GM23338 (cell line): ENCODE measurements at regions not wholly inside any gene's neighbourhood (a gene's known extent, or its start where the extent isn't known, plus 50 kb on each side); places are given as distances from the start of the nearest gene placed in this dataset.

Experiments
- ATAC-seq: fragments of 200-7000 bp; cut with Tn5 transposase; 3 replicates; pipeline ENCODE4 v1.9.1; 2020
- DNase-seq: peaks from one replicate; pipeline ENCODE4 v3.0.0-alpha.2; 2015; ENCODE audit warnings: low spot score
- H2AFZ ChIP-seq: fragments of 200-600 bp; sonication (generic); 2 replicates; pipeline ENCODE4 v1.8.0; 2016; ENCODE audit warnings: antibody characterized with exemption, mild to moderate bottlenecking, moderate library complexity
- H3F3A ChIP-seq: fragments of 200-600 bp; sonication (generic); replicated peaks from 2 replicates; pipeline ENCODE4 v1.8.0; 2017; ENCODE audit warnings: antibody characterized with exemption, mixed run types, low read depth
- H3K27ac ChIP-seq: fragments of 200-600 bp; sonication (generic); 2 replicates; pipeline ENCODE4 v1.6.1; 2016; ENCODE audit warnings: low read depth
- H3K27me3 ChIP-seq: fragments of 200-600 bp; sonication (generic); 2 replicates; pipeline ENCODE4 v1.8.0; 2016; ENCODE audit warnings: mild to moderate bottlenecking, mixed run types, moderate library complexity; ENCODE audit not compliant: insufficient read depth
- H3K36me3 ChIP-seq: fragments of 200-600 bp; sonication (generic); 2 replicates; pipeline ENCODE4 v1.8.0; 2016; ENCODE audit warnings: mild to moderate bottlenecking; ENCODE audit not compliant: insufficient read depth
- H3K4me1 ChIP-seq: fragments of 200-600 bp; sonication (generic); 2 replicates; pipeline ENCODE4 v1.8.0; 2016; ENCODE audit warnings: mild to moderate bottlenecking, moderate library complexity; ENCODE audit not compliant: insufficient read depth
- H3K4me2 ChIP-seq: fragments of 200-600 bp; sonication (generic); 2 replicates; pipeline ENCODE4 v1.7.1; 2017; ENCODE audit warnings: mixed run types
- H3K4me3 ChIP-seq: fragments of 200-600 bp; sonication (generic); 2 replicates; pipeline ENCODE4 v1.6.1; 2016; ENCODE audit warnings: mixed run types
- H3K79me2 ChIP-seq: fragments of 200-600 bp; sonication (generic); replicated peaks from 2 replicates; pipeline ENCODE4 v1.8.0; 2017; ENCODE audit warnings: mild to moderate bottlenecking; ENCODE audit not compliant: insufficient read depth
- H3K9me2 ChIP-seq: fragments of 200-600 bp; sonication (generic); 2 replicates; pipeline ENCODE4 v1.8.0; 2017; ENCODE audit not compliant: insufficient read depth
- H4K20me1 ChIP-seq: fragments of 200-600 bp; sonication (generic); replicated peaks from 2 replicates; pipeline ENCODE4 v1.8.0; 2017; ENCODE audit warnings: mild to moderate bottlenecking; ENCODE audit not compliant: insufficient read depth
- H3K27ac Mint-ChIP-seq: 2 replicates; pipeline ENCODE4 v1.8.0; 2020; ENCODE audit warnings: inconsistent platforms, mild to moderate bottlenecking, moderate library complexity, mixed read lengths
- H3K27me3 Mint-ChIP-seq: 3 replicates; pipeline ENCODE4 v1.8.0; 2022; ENCODE audit warnings: low read depth, mild to moderate bottlenecking, moderate library complexity, mixed read lengths, inconsistent platforms; ENCODE audit not compliant: insufficient read depth, poor library complexity
- H3K36me3 Mint-ChIP-seq: 3 replicates; pipeline ENCODE4 v1.8.0; 2021; ENCODE audit warnings: low read depth, mild to moderate bottlenecking, inconsistent platforms, moderate library complexity, mixed read lengths
- H3K4me1 Mint-ChIP-seq: 3 replicates; pipeline ENCODE4 v1.8.0; 2020; ENCODE audit warnings: mild to moderate bottlenecking, inconsistent platforms, mixed read lengths
- H3K4me3 Mint-ChIP-seq: 3 replicates; pipeline ENCODE4 v1.8.0; 2021; ENCODE audit warnings: moderate library complexity, mild to moderate bottlenecking, inconsistent platforms, mixed read lengths
- H3K9me3 Mint-ChIP-seq: 3 replicates; pipeline ENCODE4 v1.8.0; 2020; ENCODE audit warnings: moderate library complexity, mild to moderate bottlenecking, inconsistent platforms, mixed read lengths
- EZH2phosphoT487 ChIP-seq: fragments of 200-600 bp; sonication (generic); IDR thresholded peaks from one replicate; pipeline ENCODE4 v1.8.1; 2018; ENCODE audit warnings: antibody characterized with exemption; ENCODE audit not compliant: unreplicated experiment
- TF ChIP-seq, protein P1 (sequence below): IDR thresholded peaks from one replicate; pipeline ENCODE4 v1.6.1; 2018; ENCODE audit warnings: antibody characterized with exemption; ENCODE audit not compliant: unreplicated experiment
- TF ChIP-seq, protein P2 (sequence below): fragments of 250-450 bp; sonication (Bioruptor Pico); IDR thresholded peaks from 2 replicates; pipeline ENCODE4 v1.5.0; 2020; ENCODE audit warnings: mild to moderate bottlenecking, moderate library complexity

DNA sequence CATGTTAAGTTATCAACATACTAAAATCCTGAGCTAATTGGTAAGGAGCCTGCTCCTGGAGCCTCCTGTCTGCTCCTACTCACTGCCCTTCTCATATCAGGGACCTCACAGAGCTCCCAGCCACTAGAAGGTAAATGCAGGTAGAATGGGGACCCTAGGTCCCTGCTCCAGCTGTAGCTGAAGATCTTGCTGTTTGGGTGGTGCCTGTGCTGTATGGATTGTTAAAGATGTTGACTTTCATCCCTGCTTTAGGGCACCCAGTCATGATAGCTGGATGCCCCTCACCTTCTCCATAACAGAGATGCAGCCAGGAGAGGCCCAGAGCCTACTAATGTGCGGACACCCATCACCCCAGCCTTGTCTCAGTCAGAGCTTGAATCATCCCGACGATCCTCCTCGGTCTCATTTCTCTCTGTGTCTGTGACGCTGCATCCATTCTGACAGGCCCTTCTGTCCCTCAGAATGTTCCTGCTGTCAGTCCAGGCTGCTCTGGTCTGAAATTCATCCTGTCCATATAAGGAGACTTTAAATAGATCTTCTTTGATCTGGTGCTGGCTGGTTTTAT lies 341.7 kb upstream of the GATB start:
- no peak for DNase-seq
- Histone ChIP-seq H3K4me1 (peaks cover 7% of the 10 kb centered on the region; the same call in 1 of the 2 replicates), H2AFZ (peak overlapping the region; percentile 47; the same call in 1 of the 2 replicates), H3K9me2 (peaks cover 4% of the 10 kb centered on the region; the same call in 1 of the 2 replicates), H3K27me3 (no peaks in the 10 kb centered on the region), H3K4me3 (no peak overlapping the region), H3K36me3 (no peaks in the 10 kb centered on the region), H3K79me2 (no peaks in the 10 kb centered on the region), H4K20me1 (no peaks in the 10 kb centered on the region), H3F3A (no peaks in the 10 kb centered on the region), H3K4me2 (no peak overlapping the region), H3K27ac (no peak overlapping the region)
- H3K36me3 Mint-ChIP-seq, result no peaks in the 10 kb centered on the region
- H3K27ac Mint-ChIP-seq, result no peak overlapping the region
- no peak for ATAC-seq
- H3K4me3 Mint-ChIP-seq, result no peak overlapping the region
- peaks cover 5% of the 10 kb centered on the region for H3K27me3 Mint-ChIP-seq
- no peaks in the 10 kb centered on the region; the same call in 2 of the 3 replicates for H3K9me3 Mint-ChIP-seq
- H3K4me1 Mint-ChIP-seq, result peaks cover 15% of the 10 kb centered on the region
- no peak for TF ChIP-seq EZH2phosphoT487
- TF ChIP-seq, protein P1, sequence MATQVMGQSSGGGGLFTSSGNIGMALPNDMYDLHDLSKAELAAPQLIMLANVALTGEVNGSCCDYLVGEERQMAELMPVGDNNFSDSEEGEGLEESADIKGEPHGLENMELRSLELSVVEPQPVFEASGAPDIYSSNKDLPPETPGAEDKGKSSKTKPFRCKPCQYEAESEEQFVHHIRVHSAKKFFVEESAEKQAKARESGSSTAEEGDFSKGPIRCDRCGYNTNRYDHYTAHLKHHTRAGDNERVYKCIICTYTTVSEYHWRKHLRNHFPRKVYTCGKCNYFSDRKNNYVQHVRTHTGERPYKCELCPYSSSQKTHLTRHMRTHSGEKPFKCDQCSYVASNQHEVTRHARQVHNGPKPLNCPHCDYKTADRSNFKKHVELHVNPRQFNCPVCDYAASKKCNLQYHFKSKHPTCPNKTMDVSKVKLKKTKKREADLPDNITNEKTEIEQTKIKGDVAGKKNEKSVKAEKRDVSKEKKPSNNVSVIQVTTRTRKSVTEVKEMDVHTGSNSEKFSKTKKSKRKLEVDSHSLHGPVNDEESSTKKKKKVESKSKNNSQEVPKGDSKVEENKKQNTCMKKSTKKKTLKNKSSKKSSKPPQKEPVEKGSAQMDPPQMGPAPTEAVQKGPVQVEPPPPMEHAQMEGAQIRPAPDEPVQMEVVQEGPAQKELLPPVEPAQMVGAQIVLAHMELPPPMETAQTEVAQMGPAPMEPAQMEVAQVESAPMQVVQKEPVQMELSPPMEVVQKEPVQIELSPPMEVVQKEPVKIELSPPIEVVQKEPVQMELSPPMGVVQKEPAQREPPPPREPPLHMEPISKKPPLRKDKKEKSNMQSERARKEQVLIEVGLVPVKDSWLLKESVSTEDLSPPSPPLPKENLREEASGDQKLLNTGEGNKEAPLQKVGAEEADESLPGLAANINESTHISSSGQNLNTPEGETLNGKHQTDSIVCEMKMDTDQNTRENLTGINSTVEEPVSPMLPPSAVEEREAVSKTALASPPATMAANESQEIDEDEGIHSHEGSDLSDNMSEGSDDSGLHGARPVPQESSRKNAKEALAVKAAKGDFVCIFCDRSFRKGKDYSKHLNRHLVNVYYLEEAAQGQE, result no peak
- TF ChIP-seq, protein P2, sequence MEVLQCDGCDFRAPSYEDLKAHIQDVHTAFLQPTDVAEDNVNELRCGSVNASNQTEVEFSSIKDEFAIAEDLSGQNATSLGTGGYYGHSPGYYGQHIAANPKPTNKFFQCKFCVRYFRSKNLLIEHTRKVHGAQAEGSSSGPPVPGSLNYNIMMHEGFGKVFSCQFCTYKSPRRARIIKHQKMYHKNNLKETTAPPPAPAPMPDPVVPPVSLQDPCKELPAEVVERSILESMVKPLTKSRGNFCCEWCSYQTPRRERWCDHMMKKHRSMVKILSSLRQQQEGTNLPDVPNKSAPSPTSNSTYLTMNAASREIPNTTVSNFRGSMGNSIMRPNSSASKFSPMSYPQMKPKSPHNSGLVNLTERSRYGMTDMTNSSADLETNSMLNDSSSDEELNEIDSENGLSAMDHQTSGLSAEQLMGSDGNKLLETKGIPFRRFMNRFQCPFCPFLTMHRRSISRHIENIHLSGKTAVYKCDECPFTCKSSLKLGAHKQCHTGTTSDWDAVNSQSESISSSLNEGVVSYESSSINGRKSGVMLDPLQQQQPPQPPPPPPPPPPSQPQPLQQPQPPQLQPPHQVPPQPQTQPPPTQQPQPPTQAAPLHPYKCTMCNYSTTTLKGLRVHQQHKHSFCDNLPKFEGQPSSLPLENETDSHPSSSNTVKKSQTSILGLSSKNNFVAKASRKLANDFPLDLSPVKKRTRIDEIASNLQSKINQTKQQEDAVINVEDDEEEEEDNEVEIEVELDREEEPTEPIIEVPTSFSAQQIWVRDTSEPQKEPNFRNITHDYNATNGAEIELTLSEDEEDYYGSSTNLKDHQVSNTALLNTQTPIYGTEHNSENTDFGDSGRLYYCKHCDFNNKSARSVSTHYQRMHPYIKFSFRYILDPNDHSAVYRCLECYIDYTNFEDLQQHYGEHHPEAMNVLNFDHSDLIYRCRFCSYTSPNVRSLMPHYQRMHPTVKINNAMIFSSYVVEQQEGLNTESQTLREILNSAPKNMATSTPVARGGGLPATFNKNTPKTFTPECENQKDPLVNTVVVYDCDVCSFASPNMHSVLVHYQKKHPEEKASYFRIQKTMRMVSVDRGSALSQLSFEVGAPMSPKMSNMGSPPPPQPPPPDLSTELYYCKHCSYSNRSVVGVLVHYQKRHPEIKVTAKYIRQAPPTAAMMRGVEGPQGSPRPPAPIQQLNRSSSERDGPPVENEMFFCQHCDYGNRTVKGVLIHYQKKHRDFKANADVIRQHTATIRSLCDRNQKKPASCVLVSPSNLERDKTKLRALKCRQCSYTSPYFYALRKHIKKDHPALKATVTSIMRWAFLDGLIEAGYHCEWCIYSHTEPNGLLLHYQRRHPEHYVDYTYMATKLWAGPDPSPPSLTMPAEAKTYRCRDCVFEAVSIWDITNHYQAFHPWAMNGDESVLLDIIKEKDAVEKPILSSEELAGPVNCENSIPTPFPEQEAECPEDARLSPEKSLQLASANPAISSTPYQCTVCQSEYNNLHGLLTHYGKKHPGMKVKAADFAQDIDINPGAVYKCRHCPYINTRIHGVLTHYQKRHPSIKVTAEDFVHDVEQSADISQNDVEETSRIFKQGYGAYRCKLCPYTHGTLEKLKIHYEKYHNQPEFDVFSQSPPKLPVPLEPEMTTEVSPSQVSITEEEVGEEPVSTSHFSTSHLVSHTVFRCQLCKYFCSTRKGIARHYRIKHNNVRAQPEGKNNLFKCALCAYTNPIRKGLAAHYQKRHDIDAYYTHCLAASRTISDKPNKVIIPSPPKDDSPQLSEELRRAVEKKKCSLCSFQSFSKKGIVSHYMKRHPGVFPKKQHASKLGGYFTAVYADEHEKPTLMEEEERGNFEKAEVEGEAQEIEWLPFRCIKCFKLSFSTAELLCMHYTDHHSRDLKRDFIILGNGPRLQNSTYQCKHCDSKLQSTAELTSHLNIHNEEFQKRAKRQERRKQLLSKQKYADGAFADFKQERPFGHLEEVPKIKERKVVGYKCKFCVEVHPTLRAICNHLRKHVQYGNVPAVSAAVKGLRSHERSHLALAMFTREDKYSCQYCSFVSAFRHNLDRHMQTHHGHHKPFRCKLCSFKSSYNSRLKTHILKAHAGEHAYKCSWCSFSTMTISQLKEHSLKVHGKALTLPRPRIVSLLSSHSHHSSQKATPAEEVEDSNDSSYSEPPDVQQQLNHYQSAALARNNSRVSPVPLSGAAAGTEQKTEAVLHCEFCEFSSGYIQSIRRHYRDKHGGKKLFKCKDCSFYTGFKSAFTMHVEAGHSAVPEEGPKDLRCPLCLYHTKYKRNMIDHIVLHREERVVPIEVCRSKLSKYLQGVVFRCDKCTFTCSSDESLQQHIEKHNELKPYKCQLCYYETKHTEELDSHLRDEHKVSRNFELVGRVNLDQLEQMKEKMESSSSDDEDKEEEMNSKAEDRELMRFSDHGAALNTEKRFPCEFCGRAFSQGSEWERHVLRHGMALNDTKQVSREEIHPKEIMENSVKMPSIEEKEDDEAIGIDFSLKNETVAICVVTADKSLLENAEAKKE, result no peak
